ENCODE measurements at regions not wholly inside any gene's neighbourhood (a gene's known extent, or its start where the extent isn't known, plus 50 kb on each side); places are given as distances from the start of the nearest gene placed in this dataset.

- TF ChIP-seq CTCF (IDR thresholded peaks at IDR 0.05 in 4 of 5, conservative IDR thresholded peaks at IDR 0.05 in 1 of 5) (no peak), POLR2A (IDR thresholded peaks at IDR 0.05) (no peak)
These were observed 351.5 kb downstream of the NR4A2 start for GRCh38 chr2:155980941-155981560.
